ENCODE measurements at regions not wholly inside any gene's neighbourhood (a gene's known extent, or its start where the extent isn't known, plus 50 kb on each side); places are given as distances from the start of the nearest gene placed in this dataset.
A peak's percentile ranks its signal among the peaks of the same experiment; 100 is the strongest.

- no peak for TF ChIP-seq CTCF (IDR thresholded peaks at IDR 0.05; ENCODE audit: insufficient read depth, low read depth, low read length, missing control alignments)
- peak; percentile 83 for DNase-seq (ENCODE audit: low read depth)
- no peak overlapping the region for H3K4me3 ChIP-seq (ENCODE audit: low read length)
Measured at GRCh38 chr14:66105815-66106214, 380.4 kb upstream of the CCDC196 start.

GRCh38 chr14:66109426-66109825 lies 376.7 kb upstream of the CCDC196 start:
- no peak for TF ChIP-seq CTCF (IDR thresholded peaks at IDR 0.05; ENCODE audit: insufficient read depth, low read depth, low read length, missing control alignments)
- H3K4me3 ChIP-seq (ENCODE audit: low read length), result no peak overlapping the region
- no peak for DNase-seq (ENCODE audit: low read depth)

- TF ChIP-seq CTCF (IDR thresholded peaks at IDR 0.05; ENCODE audit: insufficient read depth, low read depth, low read length, missing control alignments), result no peak
- peak; percentile 38 for DNase-seq (ENCODE audit: low read depth)
- H3K4me3 ChIP-seq (ENCODE audit: low read length), result no peak overlapping the region
Measured at GRCh38 chr14:66111891-66112290, 374.3 kb upstream of the CCDC196 start.

GRCh38 chr14:66114071-66114470 lies 372.1 kb upstream of the CCDC196 start:
- no peak for DNase-seq (ENCODE audit: low read depth)
- TF ChIP-seq CTCF (IDR thresholded peaks at IDR 0.05; ENCODE audit: insufficient read depth, low read depth, low read length, missing control alignments), result no peak

GRCh38 chr14:66115740-66116502 lies 370.2 kb upstream of the CCDC196 start:
- no peak overlapping the region for H3K4me3 ChIP-seq (ENCODE audit: low read length)
- DNase-seq (ENCODE audit: low read depth), result no peak
- TF ChIP-seq CTCF (IDR thresholded peaks at IDR 0.05; ENCODE audit: insufficient read depth, low read depth, low read length, missing control alignments), result no peak

More at GRCh38 chr14:66114071-66114470, 372.1 kb upstream of the CCDC196 start:
- no peak overlapping the region for H3K4me3 ChIP-seq (ENCODE audit: low read length)

GRCh38 chr14:66116732-66117131 lies 369.4 kb upstream of the CCDC196 start:
- H3K4me3 ChIP-seq (ENCODE audit: low read length), result no peak overlapping the region
- no peak for DNase-seq (ENCODE audit: low read depth)
- TF ChIP-seq CTCF (IDR thresholded peaks at IDR 0.05; ENCODE audit: insufficient read depth, low read depth, low read length, missing control alignments), result no peak

GRCh38 chr14:66117600-66117999 lies 368.6 kb upstream of the CCDC196 start:
- peak; percentile 90 for DNase-seq (ENCODE audit: low read depth)
- H3K4me3 ChIP-seq (ENCODE audit: low read length), result no peak overlapping the region
- no peak for TF ChIP-seq CTCF (IDR thresholded peaks at IDR 0.05; ENCODE audit: insufficient read depth, low read depth, low read length, missing control alignments)

Measured in epithelial cell of esophagus (primary cell).